ENCODE measurements at regions not wholly inside any gene's neighbourhood (a gene's known extent, or its start where the extent isn't known, plus 50 kb on each side); places are given as distances from the start of the nearest gene placed in this dataset.

GRCh38 chr1:166221316-166221715 lies 54.5 kb upstream of the FAM78B start:
- DNase-seq (ENCODE audit: low read depth in 2 of 2): no peak

- DNase-seq (ENCODE audit: low read depth in 2 of 2): no peak
These were observed 67.1 kb upstream of the FAM78B start for GRCh38 chr1:166233750-166234366.

GRCh38 chr1:166235728-166236127 lies 68.9 kb upstream of the FAM78B start:
- DNase-seq (ENCODE audit: low read depth in 2 of 2): no peak

GRCh38 chr1:166237675-166238074 lies 70.9 kb upstream of the FAM78B start:
- DNase-seq (ENCODE audit: low read depth in 2 of 2): no peak

- no peak for DNase-seq (ENCODE audit: low read depth in 2 of 2)
These were observed 86.4 kb upstream of the FAM78B start for GRCh38 chr1:166253076-166253779.

GRCh38 chr1:166258017-166258416 lies 91.2 kb upstream of the FAM78B start:
- no peak for DNase-seq (ENCODE audit: low read depth in 2 of 2)

- DNase-seq (ENCODE audit: low read depth in 2 of 2): no peak
These were observed 94.7 kb upstream of the FAM78B start for GRCh38 chr1:166261511-166261910.

GRCh38 chr1:166270476-166271150 lies 103.8 kb upstream of the FAM78B start:
- DNase-seq (ENCODE audit: low read depth in 2 of 2): no peak

- no peak for DNase-seq (ENCODE audit: low read depth in 2 of 2)
These were observed 104.3 kb upstream of the FAM78B start for GRCh38 chr1:166271151-166271538.

- no peak for DNase-seq (ENCODE audit: low read depth in 2 of 2)
These were observed 105.4 kb upstream of the FAM78B start for GRCh38 chr1:166272155-166272554.

- DNase-seq (ENCODE audit: low read depth in 2 of 2): no peak
These were observed 106.0 kb upstream of the FAM78B start for GRCh38 chr1:166272851-166273250.

- DNase-seq (ENCODE audit: low read depth in 2 of 2): no peak
These were observed 106.8 kb upstream of the FAM78B start for GRCh38 chr1:166273618-166274017.

GRCh38 chr1:166282391-166283137 lies 115.8 kb upstream of the FAM78B start:
- no peak for DNase-seq (ENCODE audit: low read depth in 2 of 2)

- no peak for DNase-seq (ENCODE audit: low read depth in 2 of 2)
These were observed 116.4 kb upstream of the FAM78B start for GRCh38 chr1:166283190-166283589.

GRCh38 chr1:166283600-166283999 lies 116.8 kb upstream of the FAM78B start:
- no peak for DNase-seq (ENCODE audit: low read depth in 2 of 2)

- no peak for DNase-seq (ENCODE audit: low read depth in 2 of 2)
These were observed 122.7 kb upstream of the FAM78B start for GRCh38 chr1:166289309-166290050.

GRCh38 chr1:166295656-166296055 lies 128.9 kb upstream of the FAM78B start:
- no peak for DNase-seq (ENCODE audit: low read depth in 2 of 2)

- DNase-seq (ENCODE audit: low read depth in 2 of 2): no peak
These were observed 131.2 kb upstream of the FAM78B start for GRCh38 chr1:166297993-166298392.

- DNase-seq (ENCODE audit: low read depth in 2 of 2): no peak
These were observed 134.0 kb upstream of the FAM78B start for GRCh38 chr1:166300767-166301166.

GRCh38 chr1:166302989-166303758 lies 136.4 kb upstream of the FAM78B start:
- no peak for DNase-seq (ENCODE audit: low read depth in 2 of 2)

GRCh38 chr1:166304131-166304530 lies 137.3 kb upstream of the FAM78B start:
- DNase-seq (ENCODE audit: low read depth in 2 of 2): no peak

All from dermis microvascular lymphatic vessel endothelial cell (primary cell).